ENCODE measurements at regions not wholly inside any gene's neighbourhood (a gene's known extent, or its start where the extent isn't known, plus 50 kb on each side); places are given as distances from the start of the nearest gene placed in this dataset.

DNA sequence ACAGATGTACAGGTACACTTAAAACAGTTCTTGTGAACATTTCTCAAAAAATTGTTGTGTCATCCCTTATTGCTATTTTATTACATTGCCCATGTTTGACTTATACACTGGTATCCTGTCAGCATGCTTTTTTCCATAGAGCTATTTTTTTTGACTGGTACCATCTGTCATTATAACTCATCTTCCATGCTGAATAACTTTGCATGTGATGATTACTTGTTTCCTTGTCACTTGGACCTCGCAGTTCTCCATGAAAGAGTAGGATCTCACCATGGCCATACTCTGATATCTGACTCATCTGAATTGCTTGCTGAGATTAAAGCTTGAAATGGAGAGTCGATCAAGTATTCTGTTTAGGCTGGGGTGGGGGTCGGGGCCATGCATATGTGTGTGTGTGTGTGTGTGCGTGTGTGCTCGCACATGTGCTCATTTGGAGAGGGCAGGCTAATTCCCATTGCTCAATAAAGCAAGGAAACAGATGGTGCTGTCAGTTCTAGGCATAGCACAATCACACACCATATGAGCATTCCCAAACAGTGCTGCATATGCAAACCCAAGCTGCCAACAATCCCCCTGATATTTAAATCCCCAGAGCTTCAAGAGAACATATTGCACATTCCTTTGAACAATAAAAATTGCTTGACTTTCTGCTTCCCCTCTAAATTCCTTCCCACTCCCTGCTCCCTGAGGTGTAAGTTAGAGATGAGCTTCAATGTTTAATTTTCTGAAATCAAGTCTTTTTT is 62.9 kb downstream of the NHLRC3 start:
- no peak overlapping the region for H3K4me3 ChIP-seq (ENCODE audit: low read depth, low read length)
- peak; percentile 62 for DNase-seq (ENCODE audit: low read depth)

DNA sequence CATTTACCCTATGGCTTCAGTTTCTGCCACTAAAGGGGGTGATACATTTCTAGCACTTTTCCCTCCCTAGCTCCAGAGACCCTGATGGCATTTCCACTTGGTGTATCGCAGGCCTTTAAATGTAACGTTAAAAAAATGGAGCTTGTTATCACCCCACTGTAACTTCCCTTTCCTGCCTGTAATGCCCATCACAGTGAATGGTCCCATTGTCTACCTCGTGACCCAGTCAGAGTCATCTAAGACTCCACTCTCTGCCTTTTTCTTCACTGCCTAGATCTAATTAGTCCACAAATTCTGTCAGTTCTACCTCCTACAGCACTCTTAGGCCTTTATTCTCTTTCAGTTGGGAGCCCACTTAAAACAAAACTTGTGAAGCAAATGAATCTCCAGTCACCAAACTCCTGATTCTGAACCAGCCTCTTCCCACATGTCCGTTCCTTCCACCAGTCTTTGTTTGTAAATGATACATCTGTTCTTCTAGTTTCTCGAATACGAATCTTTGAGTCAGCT is 64.8 kb downstream of the NHLRC3 start:
- no peak for DNase-seq (ENCODE audit: low read depth)

DNA sequence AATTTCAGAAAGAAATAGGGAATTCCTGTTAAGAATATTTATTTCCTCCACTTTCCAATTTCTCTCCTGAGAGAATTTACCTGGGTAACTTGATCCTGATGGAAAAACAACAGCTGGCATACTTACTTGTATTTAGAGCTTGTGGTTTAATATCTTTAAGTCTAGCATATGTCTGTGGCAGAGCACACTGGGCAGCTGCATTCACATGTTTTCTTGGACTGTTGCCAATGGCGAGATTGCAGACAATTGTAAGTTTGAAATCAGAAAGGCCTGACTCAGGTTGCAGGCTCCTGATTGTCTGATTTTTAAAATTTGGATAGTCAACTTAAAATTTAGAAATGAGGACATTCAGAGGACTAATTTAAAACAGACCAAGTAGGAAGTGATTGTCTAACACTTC is 66.9 kb downstream of the NHLRC3 start:
- H3K4me3 ChIP-seq (ENCODE audit: low read depth, low read length), result no peak overlapping the region
- DNase-seq (ENCODE audit: low read depth), result peak; percentile 36

More for the DNA sequence above, 64.8 kb downstream of the NHLRC3 start:
- H3K4me3 ChIP-seq (ENCODE audit: low read depth, low read length), result no peak overlapping the region

DNA sequence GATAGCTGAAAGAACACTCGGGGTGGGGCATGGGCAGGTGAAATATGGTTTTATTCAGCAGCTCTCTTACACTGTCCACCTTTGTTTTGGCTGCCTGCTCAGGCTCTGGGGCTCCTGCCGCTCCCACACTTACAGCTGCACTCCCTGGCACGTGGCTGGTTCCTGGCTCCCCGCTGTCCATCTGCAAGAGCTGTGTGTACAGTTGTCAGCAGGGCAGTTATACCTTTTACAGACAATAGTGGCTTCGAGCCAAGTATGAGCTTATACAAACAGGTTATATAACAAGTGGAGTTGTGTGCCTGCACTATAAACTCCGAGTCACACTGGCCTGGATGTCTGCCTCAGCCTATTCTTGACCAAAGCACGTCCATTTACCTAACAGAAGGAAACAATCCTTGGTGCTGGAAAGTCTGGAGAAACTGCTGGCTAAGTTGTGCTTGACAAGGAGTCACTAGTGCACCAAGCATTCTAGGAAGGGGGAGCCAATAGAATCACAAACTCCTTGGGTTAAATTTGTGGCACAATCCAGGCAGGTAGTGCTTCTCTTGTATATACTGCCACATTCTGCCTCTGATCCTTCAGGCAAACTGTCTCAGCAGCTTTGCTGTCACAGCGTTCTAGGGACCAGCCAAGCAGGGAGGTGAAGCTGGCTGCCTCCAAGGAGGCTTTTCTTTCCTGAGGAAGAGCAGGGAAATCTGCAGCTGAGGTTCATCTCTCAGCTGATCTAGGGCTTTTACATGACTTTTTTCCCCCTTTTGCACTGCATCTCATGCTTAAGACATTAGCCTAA is 68.2 kb downstream of the NHLRC3 start:
- no peak for DNase-seq (ENCODE audit: low read depth)
- no peak overlapping the region for H3K4me3 ChIP-seq (ENCODE audit: low read depth, low read length)

DNA sequence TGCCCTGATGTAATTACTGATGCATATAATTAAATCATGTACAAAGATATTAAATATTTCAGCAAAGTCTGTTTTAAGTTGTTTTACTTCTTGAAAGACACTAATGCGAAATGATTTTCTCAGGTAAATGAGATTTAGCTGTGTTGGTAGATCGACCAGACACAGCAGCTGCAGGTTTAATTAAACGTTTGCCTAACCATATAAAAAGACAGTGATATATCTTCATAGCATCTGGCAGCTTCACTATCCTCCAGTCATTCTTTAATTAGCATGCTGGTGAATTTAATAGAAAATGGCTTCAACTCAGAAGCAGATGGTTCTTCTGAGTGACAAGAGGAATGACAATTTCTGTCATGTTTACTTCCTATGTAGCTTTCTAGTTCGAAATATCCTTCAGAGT is 69.3 kb downstream of the NHLRC3 start:
- no peak for DNase-seq (ENCODE audit: low read depth)
- H3K4me3 ChIP-seq (ENCODE audit: low read depth, low read length), result no peak overlapping the region

DNA sequence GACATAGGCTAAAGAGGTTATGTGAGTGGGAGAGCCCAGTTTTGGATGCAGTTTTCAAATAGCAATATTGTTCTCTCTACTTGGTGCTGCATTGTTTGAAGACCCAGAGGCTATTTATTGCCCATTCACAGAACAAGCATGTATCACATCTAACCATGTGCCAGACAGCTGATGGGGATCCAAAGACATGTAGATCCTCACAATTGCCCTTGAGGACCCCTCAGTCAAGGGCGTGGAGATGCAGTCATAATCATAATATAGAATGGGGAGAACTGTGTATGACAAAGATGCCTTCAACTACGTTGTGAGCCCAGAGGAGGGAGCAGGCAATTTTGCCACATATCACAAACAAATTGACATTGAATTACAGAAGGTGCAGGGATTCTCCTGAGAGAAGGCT is 70.5 kb downstream of the NHLRC3 start:
- DNase-seq (ENCODE audit: low read depth), result no peak
- no peak overlapping the region for H3K4me3 ChIP-seq (ENCODE audit: low read depth, low read length)

DNA sequence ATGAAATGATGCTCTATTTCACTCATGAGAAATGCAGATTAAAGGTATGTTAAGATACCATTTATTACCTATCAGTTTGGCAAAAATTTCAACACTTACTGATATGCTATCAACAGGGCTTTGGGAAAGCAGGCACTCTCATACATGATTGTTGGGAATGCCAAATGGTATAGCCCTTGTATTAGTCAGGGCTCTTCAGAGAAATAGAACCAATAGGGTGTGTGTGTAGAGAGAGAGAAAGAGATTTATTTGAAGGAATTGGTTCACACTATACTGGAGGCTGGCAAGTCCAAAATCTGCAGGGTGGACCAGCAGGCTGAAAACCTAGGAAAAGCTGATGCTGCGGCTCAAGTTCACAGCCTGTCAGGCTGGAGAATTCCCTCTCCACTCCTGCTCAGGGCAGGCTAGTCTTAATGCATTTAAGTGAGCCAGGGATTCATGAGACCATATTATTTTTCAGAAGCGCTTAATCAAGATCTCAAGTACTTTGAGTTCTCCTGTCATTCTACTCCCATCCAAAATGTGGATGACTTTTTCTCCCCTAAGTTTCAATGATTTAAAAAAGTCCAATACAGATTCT is 72.4 kb downstream of the NHLRC3 start:
- no peak overlapping the region for H3K4me3 ChIP-seq (ENCODE audit: low read depth, low read length)
- DNase-seq (ENCODE audit: low read depth), result no peak

DNA sequence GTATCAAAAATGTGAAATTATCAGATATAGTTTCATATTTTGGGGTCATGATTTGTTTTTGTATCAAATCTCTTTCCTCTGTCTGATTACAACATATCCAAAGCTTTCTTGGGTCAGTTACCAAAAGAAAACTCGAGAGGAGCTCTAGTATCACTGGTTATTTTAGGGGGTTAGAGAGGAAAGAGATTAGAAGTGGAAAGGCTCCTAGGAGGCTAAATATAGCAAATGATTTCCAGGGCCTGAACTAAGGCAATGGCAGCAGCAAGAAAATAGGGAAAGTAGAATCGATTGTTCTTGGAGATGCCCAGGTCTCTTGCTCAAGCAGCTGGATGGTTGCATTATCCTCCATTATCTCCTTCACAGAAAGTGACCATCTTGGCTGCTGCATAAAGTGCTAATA is 72.9 kb downstream of the NHLRC3 start:
- H3K4me3 ChIP-seq (ENCODE audit: low read depth, low read length), result no peak overlapping the region
- DNase-seq (ENCODE audit: low read depth), result no peak

DNA sequence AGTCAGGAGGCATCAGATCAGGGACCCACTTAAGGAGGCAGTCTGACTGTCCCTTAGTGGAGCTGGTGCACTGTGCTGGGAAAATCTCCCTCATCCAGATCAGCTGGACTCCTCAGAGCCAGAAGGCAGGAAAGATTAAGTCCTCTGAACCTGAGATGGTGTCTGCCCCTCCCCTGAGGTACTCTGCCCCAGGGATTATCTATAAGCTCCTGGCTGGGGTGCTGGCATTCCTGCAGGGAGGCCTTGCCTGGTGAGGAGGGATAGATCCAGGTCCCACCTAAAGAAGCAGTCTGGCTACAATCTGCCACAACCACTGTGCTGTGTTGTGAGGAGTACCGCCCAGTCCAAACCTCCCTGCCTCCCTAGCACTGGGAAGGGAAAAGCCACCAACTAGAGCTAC is 81.2 kb downstream of the NHLRC3 start:
- no peak for DNase-seq (ENCODE audit: low read depth)
- H3K4me3 ChIP-seq (ENCODE audit: low read depth, low read length), result no peak overlapping the region

DNA sequence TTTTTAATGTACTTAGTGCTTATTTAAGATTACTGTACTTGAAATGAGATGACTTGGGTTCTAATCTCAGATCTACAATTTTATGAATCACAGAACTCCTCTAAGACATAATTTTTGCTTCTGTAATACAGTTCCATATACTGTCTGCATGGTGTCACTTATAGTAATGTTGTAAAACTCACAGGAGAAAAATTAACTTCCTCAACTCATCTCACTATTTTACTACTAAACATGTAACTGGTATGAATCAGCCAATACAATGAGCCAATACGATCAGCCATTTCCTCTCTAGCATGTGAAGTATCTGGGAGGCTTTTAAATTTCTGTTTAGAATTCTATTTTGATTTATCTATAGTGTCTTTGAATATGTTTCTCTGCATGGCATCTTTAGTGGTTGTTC is 85.3 kb downstream of the NHLRC3 start:
- no peak for DNase-seq (ENCODE audit: low read depth)
- H3K4me3 ChIP-seq (ENCODE audit: low read depth, low read length), result no peak overlapping the region

DNA sequence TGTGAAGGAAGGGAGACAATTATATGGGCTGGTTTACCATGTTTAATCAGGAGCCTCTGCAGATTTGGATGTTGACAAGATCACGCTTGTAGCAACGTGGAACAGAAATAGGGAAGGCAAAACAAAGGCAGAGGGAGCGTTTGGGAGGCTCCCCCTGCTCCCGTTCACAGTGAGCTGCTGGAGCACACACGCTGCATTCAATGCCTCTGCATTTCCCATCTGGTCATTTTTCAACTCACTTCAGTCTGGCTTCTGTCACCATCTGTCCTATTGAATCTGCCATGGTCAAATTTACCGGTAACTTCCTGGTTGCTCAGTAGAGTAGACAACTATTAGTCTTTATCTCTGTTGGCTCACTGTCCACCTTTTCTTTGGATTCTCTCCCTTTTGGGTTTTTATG is 91.0 kb downstream of the NHLRC3 start:
- no peak for DNase-seq (ENCODE audit: low read depth)
- H3K4me3 ChIP-seq (ENCODE audit: low read depth, low read length), result no peak overlapping the region

DNA sequence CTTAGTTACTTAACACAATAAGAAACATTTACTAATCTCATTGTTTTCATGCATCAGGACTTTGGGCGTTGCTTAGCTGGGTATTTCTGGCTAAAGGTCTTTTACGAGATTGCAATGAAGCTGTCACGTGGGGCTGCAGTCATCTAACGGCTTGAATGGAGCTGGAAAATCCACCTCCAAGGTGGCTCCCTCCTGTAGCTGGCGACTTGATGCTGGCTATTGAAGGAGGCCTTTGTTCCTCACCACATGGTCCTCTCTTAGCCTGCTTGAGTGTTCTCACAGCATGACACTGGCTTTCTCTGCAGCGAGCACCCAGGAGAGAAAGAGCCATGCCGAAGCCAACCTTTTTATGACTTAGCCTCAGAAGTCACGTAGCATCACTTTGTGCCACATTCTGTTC is 92.0 kb downstream of the NHLRC3 start:
- no peak for DNase-seq (ENCODE audit: low read depth)
- no peak overlapping the region for H3K4me3 ChIP-seq (ENCODE audit: low read depth, low read length)

DNA sequence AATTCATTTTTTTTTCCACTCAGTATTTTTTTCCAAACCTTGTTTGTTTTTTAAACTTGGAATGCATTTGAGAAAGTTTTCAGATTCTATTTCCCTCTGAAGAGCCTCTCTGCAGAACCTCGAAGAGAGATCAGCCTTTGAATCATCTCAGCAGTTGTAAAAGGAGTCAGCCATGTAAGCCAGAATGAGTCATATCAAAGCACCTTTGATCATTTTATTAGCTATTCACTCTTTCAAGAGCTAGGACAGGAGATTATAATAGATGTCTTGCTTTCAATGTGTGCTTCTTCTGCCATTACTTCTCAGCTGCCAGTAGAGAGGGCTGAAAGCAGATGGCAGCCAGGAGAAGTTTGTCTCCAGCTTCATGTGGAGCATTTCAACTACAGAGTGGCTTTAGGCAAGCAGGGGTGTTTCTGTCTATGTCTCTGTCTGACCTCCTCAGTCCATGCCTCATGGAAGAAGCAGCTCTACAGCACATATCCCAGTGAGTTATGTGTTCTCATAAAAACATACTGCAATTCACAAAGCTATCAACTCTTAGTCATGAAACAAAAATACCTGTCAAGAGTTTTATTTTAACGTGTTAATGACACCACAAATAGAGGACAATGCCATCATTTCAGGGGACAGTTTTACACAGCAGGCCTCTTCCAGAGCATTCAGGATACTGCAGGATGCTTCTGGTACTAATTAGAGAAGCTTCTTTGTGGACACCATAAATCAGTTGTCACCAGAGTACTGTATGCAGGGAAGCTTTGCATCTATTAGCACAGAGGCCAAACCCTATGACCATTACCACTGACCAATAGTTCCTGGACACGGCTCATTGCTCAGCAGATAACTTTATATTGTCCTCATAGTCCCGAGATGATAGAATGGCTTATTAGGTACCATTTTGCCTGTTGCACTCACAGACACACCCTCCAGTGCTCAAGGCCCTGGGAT is 94.3 kb downstream of the NHLRC3 start:
- DNase-seq (ENCODE audit: low read depth), result no peak
- no peak overlapping the region for H3K4me3 ChIP-seq (ENCODE audit: low read depth, low read length)

DNA sequence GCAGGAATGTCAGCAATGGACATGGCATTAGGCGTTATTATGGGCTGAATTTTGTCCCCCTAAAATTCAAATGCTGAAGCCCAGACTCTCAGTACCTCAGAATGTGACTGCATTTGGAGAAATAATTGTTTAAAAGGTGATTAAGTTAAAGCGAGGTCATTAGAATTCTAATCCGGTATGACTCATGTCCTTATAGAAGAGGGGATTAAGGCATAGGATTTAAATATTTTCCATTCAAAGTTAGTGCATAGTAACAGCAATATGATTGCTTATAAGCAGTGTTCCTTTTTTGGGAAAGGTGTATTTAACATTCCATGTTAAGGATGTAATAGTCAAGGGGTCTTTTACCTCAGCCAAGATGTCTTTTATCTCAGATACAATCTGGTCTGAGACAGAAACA is 95.5 kb downstream of the NHLRC3 start:
- no peak for DNase-seq (ENCODE audit: low read depth)
- H3K4me3 ChIP-seq (ENCODE audit: low read depth, low read length), result no peak overlapping the region

DNA sequence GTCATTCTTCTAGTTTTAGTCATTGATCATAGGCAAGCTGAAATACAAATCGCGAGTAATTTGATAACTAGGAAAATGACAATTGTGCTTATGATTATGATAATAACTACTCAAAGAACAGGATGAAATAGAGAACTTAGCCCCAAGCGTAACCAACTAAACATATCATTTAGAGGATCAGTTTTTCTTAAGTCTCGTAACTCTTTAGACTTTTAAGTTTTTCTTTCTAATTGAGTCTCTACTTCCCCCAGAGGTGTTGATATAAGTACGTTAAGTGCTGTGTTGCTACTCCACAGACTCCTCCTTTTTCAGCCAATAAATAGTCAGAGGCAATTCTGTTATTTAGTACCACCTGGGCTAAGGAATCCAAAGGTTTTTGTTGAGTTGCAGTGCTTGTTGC is 96.3 kb downstream of the NHLRC3 start:
- no peak for DNase-seq (ENCODE audit: low read depth)
- no peak overlapping the region for H3K4me3 ChIP-seq (ENCODE audit: low read depth, low read length)

DNA sequence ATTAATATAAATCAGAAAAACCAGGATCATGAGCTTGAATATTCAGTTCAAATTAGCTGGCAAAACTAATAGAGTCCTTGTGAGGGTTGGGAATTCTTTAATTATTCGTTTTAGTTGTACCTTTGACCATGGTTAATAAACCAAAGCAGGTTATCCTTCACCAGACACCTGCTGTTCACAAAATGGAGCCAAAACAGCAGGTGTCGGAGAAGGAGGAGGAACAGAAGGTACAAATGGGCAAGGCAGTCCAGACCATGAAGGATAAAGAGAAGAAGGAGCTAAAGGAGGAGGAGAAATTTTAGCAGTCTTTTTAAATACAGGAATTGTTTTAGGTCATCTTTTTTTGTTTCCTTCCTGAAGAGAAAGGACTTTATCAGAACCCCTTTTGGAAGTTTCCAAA is 106.1 kb downstream of the NHLRC3 start:
- no peak overlapping the region for H3K4me3 ChIP-seq (ENCODE audit: low read depth, low read length)
- DNase-seq (ENCODE audit: low read depth), result no peak

DNA sequence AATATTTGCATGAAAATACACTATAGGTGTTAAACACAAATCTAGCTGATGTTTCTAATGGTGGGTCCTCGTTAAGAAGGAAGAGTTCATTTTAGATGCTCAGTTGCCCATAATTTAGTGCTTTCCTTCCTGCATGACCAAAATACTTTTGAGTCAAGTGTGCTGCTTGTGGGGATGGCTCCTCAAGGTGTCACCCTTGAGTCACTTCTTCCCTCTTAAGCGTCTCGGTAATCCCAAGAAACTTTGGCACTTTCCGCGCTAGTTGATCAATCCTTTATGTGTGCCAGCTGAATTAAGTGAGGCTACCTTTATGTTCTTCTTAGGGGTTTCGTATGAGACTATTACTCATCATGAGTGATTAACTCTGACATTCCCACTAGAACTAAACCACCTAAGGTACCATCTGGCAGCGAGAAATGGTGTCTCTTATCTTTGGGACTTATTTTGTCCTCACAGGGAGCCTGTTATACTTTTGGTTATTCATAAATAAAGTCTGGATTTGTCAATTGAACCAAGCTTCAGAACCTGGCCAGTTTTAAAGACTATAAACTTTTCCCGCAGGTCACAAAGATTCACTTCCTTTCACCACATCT is 106.8 kb downstream of the NHLRC3 start:
- DNase-seq (ENCODE audit: low read depth), result peak; percentile 7
- H3K4me3 ChIP-seq (ENCODE audit: low read depth, low read length), result no peak overlapping the region

DNA sequence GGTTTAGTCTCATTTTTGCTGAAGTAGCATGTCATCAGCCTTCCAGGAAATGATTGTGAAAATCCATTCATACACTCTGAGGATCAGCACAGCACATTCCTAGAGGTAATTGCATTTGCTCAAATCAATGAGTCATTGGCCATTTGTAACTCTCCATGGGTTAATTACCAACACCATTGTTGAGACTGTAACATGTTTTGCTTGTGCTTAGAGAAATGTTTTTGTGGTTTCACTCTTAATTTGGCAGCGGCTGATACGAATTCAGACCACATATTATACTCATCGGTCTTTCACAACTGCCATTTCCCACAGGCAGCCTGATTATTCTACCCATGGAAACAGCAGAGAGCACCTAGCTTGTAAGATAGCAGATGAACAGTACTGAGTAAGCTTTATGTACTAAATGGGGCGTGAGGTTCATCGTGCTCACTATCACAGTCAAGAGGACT is 110.3 kb downstream of the NHLRC3 start:
- no peak overlapping the region for H3K4me3 ChIP-seq (ENCODE audit: low read depth, low read length)
- DNase-seq (ENCODE audit: low read depth), result peak; percentile 59

DNA sequence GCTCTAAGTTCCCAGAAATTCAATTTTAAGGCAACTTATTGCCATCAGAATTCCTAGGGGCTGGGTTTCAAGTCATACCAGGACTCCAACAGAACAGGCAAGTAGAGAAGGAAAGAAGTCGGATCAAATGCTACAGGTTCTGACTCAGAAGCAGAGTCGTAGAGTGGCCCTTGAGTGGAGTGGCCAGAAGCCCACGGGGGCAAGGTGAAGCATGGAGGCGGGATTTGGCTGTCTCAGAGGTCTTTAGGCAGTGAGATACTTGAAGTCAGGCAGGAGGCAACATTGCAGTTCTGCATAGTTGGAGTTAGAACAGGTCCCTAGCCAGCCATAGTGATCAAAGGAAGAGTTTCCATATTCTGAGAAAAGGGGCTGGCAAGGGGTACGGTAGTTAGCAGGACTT is 111.6 kb downstream of the NHLRC3 start:
- H3K4me3 ChIP-seq (ENCODE audit: low read depth, low read length), result no peak overlapping the region
- no peak for DNase-seq (ENCODE audit: low read depth)

Measured in skeletal muscle cell (primary cell).